Ascending aorta (tissue), 2 donors: ENCODE measurements at regions not wholly inside any gene's neighbourhood (a gene's known extent, or its start where the extent isn't known, plus 50 kb on each side); places are given as distances from the start of the nearest gene placed in this dataset.

Experiments
- DNase-seq, 2 donors: peaks; one replicate each; pipeline ENCODE4 v3.0.0-alpha.2; 2019; ENCODE audit warnings: low spot score in 2 of 2
- H3K27ac ChIP-seq, 2 donors: fragments of 200-600 bp; sonication (generic); one replicate each; pipeline ENCODE4 v1.5.1; 2016 to 2017; ENCODE audit warnings: mild to moderate bottlenecking in 1 of 2
- H3K27me3 ChIP-seq: fragments of 200-600 bp; sonication (generic); one replicate; pipeline ENCODE4 v1.5.1; 2017
- H3K36me3 ChIP-seq, 2 donors: fragments of 200-600 bp; sonication (generic); one replicate each; pipeline ENCODE4 v1.5.1; 2016
- H3K4me1 ChIP-seq, 2 donors: fragments of 200-600 bp; sonication (generic); one replicate each; pipeline ENCODE4 v1.5.1; 2016 to 2017; ENCODE audit warnings: mild to moderate bottlenecking in 1 of 2
- H3K4me3 ChIP-seq, 2 donors: fragments of 200-600 bp; sonication (generic); one replicate each; pipeline ENCODE4 v1.5.1; 2016 to 2017; ENCODE audit warnings: mild to moderate bottlenecking in 1 of 2
- H3K9me3 ChIP-seq, 2 donors: fragments of 200-600 bp; sonication (generic); one replicate each; pipeline ENCODE4 v1.5.1; 2016
- intact Hi-C: fragments of 100-400 bp; cut with DNase I; formaldehyde crosslinking; loops from one replicate; pipeline ENCODE4 v1.15.1; 2023
- TF ChIP-seq, protein P1 (sequence below), 3 experiments: fragments of 200-600 bp in 2 of 3; fragments of 450-650 bp in 1 of 3; sonication (generic) in 2 of 3; IDR thresholded peaks; one replicate each; pipeline ENCODE4 v1.5.1; 2016 to 2019; ENCODE audit warnings: antibody characterized with exemption in 3 of 3, mild to moderate bottlenecking in 1 of 3, moderate library complexity in 1 of 3

DNA sequence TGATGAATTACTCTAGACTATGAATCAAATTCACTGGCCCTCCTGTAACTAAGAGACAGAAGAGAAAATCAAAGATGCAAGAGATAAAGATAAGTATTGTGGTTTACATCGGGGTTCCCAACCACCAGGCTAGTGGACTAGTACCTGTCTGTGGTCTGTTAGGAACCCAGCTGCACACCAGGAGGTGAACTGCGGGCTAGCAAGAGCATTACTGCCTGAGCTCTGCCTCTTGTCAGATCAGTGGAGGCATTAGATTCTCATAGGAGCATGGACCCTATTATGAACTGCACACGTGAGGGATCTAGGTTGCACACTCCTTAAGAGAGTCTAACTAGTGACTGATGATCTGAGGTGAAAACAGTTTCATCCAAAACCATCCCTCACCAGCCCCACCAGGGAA lies 58.9 kb upstream of the DUSP10 start:
- TF ChIP-seq, protein P1, sequence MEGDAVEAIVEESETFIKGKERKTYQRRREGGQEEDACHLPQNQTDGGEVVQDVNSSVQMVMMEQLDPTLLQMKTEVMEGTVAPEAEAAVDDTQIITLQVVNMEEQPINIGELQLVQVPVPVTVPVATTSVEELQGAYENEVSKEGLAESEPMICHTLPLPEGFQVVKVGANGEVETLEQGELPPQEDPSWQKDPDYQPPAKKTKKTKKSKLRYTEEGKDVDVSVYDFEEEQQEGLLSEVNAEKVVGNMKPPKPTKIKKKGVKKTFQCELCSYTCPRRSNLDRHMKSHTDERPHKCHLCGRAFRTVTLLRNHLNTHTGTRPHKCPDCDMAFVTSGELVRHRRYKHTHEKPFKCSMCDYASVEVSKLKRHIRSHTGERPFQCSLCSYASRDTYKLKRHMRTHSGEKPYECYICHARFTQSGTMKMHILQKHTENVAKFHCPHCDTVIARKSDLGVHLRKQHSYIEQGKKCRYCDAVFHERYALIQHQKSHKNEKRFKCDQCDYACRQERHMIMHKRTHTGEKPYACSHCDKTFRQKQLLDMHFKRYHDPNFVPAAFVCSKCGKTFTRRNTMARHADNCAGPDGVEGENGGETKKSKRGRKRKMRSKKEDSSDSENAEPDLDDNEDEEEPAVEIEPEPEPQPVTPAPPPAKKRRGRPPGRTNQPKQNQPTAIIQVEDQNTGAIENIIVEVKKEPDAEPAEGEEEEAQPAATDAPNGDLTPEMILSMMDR (IDR thresholded peaks at IDR 0.05) = no peak

GRCh38 chr1:221797506-221797905 lies 55.6 kb upstream of the DUSP10 start:
- H3K27ac ChIP-seq = no peak overlapping the region
- no peak overlapping the region for H3K4me3 ChIP-seq
- intact Hi-C loops = no loop called here
- no peaks in the 10 kb centered on the region for H3K9me3 ChIP-seq
- H3K4me1 ChIP-seq = no peaks in the 10 kb centered on the region
- H3K36me3 ChIP-seq = no peaks in the 10 kb centered on the region
- TF ChIP-seq, protein P1 (IDR thresholded peaks at IDR 0.05) = no peak
- DNase-seq = no peak
- no peaks in the 10 kb centered on the region for H3K27me3 ChIP-seq

More for the DNA sequence above, 58.9 kb upstream of the DUSP10 start:
- no peaks in the 10 kb centered on the region for H3K4me1 ChIP-seq
- no peaks in the 10 kb centered on the region for H3K36me3 ChIP-seq
- no peaks in the 10 kb centered on the region for H3K9me3 ChIP-seq
- intact Hi-C loops = no loop called here
- H3K27ac ChIP-seq = no peak overlapping the region
- no peaks in the 10 kb centered on the region for H3K27me3 ChIP-seq
- H3K4me3 ChIP-seq = no peak overlapping the region
- no peak for DNase-seq

DNA sequence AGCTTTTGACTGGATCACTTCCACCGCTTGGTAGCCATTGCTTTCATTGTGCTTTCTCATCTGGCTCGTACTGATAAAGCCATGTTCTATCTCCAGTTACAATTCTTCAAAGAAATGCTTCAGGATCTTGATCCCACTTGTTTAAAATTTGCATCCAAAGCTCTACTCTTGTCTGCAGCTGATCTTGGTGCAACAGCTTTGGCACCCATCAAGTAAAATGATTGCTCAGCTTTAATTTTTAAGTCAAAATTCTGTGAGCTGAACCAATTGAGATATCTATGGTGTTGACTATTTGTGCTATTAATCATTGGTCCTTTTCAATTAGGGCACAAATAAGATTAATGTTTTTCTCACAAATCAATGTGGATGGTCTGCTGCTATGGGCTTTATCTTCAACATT lies 54.8 kb upstream of the DUSP10 start:
- TF ChIP-seq, protein P1 (IDR thresholded peaks at IDR 0.05) = no peak
- DNase-seq = no peak
- no peaks in the 10 kb centered on the region for H3K36me3 ChIP-seq
- no peaks in the 10 kb centered on the region for H3K27me3 ChIP-seq
- no peaks in the 10 kb centered on the region for H3K4me1 ChIP-seq
- no peaks in the 10 kb centered on the region for H3K9me3 ChIP-seq
- no peak overlapping the region for H3K4me3 ChIP-seq
- no peak overlapping the region for H3K27ac ChIP-seq
- intact Hi-C loops = no loop called here

DNA sequence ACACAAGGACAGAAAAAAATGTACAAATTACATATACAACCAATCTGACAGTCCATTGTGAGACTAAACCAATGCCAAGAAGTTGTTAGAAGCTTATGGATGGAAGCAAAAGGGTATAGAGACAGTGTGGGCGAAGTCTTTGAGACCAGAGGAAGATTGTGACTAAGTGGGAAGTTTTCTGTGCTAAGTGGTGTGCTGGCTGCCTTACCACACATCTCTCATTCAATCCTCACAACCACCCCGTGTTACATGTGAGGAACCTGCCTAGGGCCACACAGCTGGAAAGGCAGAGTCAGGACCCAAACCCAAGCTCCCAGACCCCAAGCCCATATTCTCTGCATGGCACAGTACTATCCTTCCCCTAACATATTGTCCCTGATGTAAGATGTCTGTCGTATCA lies 53.5 kb upstream of the DUSP10 start:
- H3K27me3 ChIP-seq = no peaks in the 10 kb centered on the region
- H3K27ac ChIP-seq = no peak overlapping the region
- no peaks in the 10 kb centered on the region for H3K36me3 ChIP-seq
- DNase-seq = no peak
- H3K4me1 ChIP-seq = no peaks in the 10 kb centered on the region
- TF ChIP-seq, protein P1 (IDR thresholded peaks at IDR 0.05) = no peak
- H3K4me3 ChIP-seq = no peak overlapping the region
- H3K9me3 ChIP-seq = no peaks in the 10 kb centered on the region
- intact Hi-C loops = no loop called here

DNA sequence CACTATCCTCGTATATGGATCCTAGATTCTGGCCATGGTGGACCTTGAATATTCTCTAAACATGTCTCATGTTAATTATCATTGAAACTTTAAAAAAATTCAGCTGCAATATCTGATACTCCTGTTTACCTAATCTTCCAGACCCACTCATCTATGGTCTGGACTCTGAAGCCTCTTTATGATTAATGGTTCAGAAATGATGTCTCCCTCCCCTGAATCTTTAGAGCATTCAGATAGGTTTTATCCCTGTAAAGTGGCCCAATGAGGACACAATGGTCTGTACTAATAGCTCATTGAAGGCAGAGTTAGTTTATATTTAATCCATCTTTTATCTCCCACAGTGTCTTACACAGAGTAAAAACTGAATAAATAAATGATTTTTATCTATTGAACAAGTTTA lies 53.0 kb upstream of the DUSP10 start:
- DNase-seq = no peak
- Histone ChIP-seq H3K4me3 (no peak overlapping the region), H3K27ac (no peak overlapping the region), H3K4me1 (no peaks in the 10 kb centered on the region), H3K9me3 (no peaks in the 10 kb centered on the region), H3K27me3 (no peaks in the 10 kb centered on the region), H3K36me3 (no peaks in the 10 kb centered on the region)
- intact Hi-C loops = no loop called here
- TF ChIP-seq, protein P1 (IDR thresholded peaks at IDR 0.05) = no peak

- H3K27ac ChIP-seq = no peak overlapping the region
- no peak for DNase-seq
- H3K4me1 ChIP-seq = no peaks in the 10 kb centered on the region
- intact Hi-C loops = no loop called here
- H3K4me3 ChIP-seq = no peak overlapping the region
- H3K27me3 ChIP-seq = no peaks in the 10 kb centered on the region
- no peaks in the 10 kb centered on the region for H3K36me3 ChIP-seq
- no peaks in the 10 kb centered on the region for H3K9me3 ChIP-seq
- TF ChIP-seq, protein P1 (IDR thresholded peaks at IDR 0.05) = no peak
These were observed 52.3 kb upstream of the DUSP10 start for GRCh38 chr1:221794079-221794670.
